ENCODE measurements at regions not wholly inside any gene's neighbourhood (a gene's known extent, or its start where the extent isn't known, plus 50 kb on each side); places are given as distances from the start of the nearest gene placed in this dataset.

GRCh38 chr5:63687854-63688516 lies 274.3 kb downstream of the HTR1A start:
- Histone ChIP-seq H3K27me3 (ENCODE audit: control insufficient read depth in 2 of 2, insufficient read depth in 2 of 2, low read length in 2 of 2) (no peaks in the 10 kb centered on the region), H4K20me1 (ENCODE audit: insufficient read depth, low read length) (no peaks in the 10 kb centered on the region), H3K79me2 (ENCODE audit: insufficient read depth, low read length) (no peaks in the 10 kb centered on the region), H3K4me3 (replicated peaks in 1 of 3; ENCODE audit: low read depth in 2 of 3, low read length in 3 of 3) (no peak overlapping the region), H3K36me3 (replicated peaks in 1 of 2; ENCODE audit: control insufficient read depth in 1 of 2, insufficient read depth in 2 of 2, low read length in 2 of 2) (no peaks in the 10 kb centered on the region), H3K4me2 (replicated peaks; ENCODE audit: extremely low read depth, low read length, poor library complexity, severe bottlenecking) (no peak overlapping the region), H3K9me3 (replicated peaks in 1 of 2; ENCODE audit: control insufficient read depth in 1 of 2, insufficient read depth in 1 of 2, low read length in 2 of 2) (peaks cover 5 to 12% of the 10 kb centered on the region in 2 donors), H2AFZ (ENCODE audit: insufficient read depth, low read depth, low read length, poor library complexity, severe bottlenecking) (no peak overlapping the region), H3K4me1 (ENCODE audit: control insufficient read depth in 1 of 2, insufficient read depth in 2 of 2, low read length in 2 of 2) (no peaks in the 10 kb centered on the region), H3K27ac (ENCODE audit: low read depth in 1 of 2, low read length in 2 of 2) (no peak overlapping the region), H3K9ac (ENCODE audit: insufficient read depth, low read length, poor library complexity, severe bottlenecking) (no peak overlapping the region)
- H3K4me3 Mint-ChIP-seq = no peak overlapping the region
- intact Hi-C loops (cut with micrococcal nuclease) = no loop called here
- H3K9me3 Mint-ChIP-seq = peaks cover 0 to 8% (median 2%) of the 10 kb centered on the region in 7 donors
- H3K27ac Mint-ChIP-seq = no peak overlapping the region
- DNase-seq = no peak
- no peaks in the 10 kb centered on the region for H3K4me1 Mint-ChIP-seq
- WGBS (ENCODE audit: insufficient coverage) = 62% methylated on average over 3 of the region's 6 CpGs
- H3K36me3 Mint-ChIP-seq = no peaks in the 10 kb centered on the region
- no peak for TF ChIP-seq CTCF (IDR thresholded peaks at IDR 0.05)
- H3K27me3 Mint-ChIP-seq (ENCODE audit: low read depth in 3 of 3) = peaks cover 0 to 1% (median 0%) of the 10 kb centered on the region in 3 donors

- WGBS (ENCODE audit: insufficient coverage) = 74% methylated on average over 2 of the region's 5 CpGs
- intact Hi-C loops (cut with micrococcal nuclease) = no loop called here
- Histone ChIP-seq H3K79me2 (ENCODE audit: insufficient read depth, low read length) (no peaks in the 10 kb centered on the region), H3K36me3 (replicated peaks in 1 of 2; ENCODE audit: control insufficient read depth in 1 of 2, insufficient read depth in 2 of 2, low read length in 2 of 2) (no peaks in the 10 kb centered on the region), H3K27ac (ENCODE audit: low read depth in 1 of 2, low read length in 2 of 2) (no peak overlapping the region), H4K20me1 (ENCODE audit: insufficient read depth, low read length) (no peaks in the 10 kb centered on the region), H3K27me3 (ENCODE audit: control insufficient read depth in 2 of 2, insufficient read depth in 2 of 2, low read length in 2 of 2) (no peaks in the 10 kb centered on the region), H3K4me2 (replicated peaks; ENCODE audit: extremely low read depth, low read length, poor library complexity, severe bottlenecking) (no peak overlapping the region), H3K4me3 (replicated peaks in 1 of 3; ENCODE audit: low read depth in 2 of 3, low read length in 3 of 3) (no peak overlapping the region), H2AFZ (ENCODE audit: insufficient read depth, low read depth, low read length, poor library complexity, severe bottlenecking) (no peak overlapping the region), H3K9ac (ENCODE audit: insufficient read depth, low read length, poor library complexity, severe bottlenecking) (no peak overlapping the region), H3K4me1 (ENCODE audit: control insufficient read depth in 1 of 2, insufficient read depth in 2 of 2, low read length in 2 of 2) (no peaks in the 10 kb centered on the region), H3K9me3 (replicated peaks in 1 of 2; ENCODE audit: control insufficient read depth in 1 of 2, insufficient read depth in 1 of 2, low read length in 2 of 2) (peaks cover 5 to 17% of the 10 kb centered on the region in 2 donors)
- Mint-ChIP-seq H3K27me3 (ENCODE audit: low read depth in 3 of 3) (peaks cover 0 to 1% (median 0%) of the 10 kb centered on the region in 3 donors), H3K36me3 (no peaks in the 10 kb centered on the region), H3K27ac (no peak overlapping the region), H3K4me1 (no peaks in the 10 kb centered on the region), H3K4me3 (no peak overlapping the region), H3K9me3 (peaks cover 0 to 8% (median 2%) of the 10 kb centered on the region in 7 donors)
- no peak for TF ChIP-seq CTCF (IDR thresholded peaks at IDR 0.05)
- no peak for DNase-seq
Observed at GRCh38 chr5:63686938-63687337, 275.3 kb downstream of the HTR1A start.

All from CD14-positive monocyte (primary cell).